ENCODE measurements at regions not wholly inside any gene's neighbourhood (a gene's known extent, or its start where the extent isn't known, plus 50 kb on each side); places are given as distances from the start of the nearest gene placed in this dataset.

DNA sequence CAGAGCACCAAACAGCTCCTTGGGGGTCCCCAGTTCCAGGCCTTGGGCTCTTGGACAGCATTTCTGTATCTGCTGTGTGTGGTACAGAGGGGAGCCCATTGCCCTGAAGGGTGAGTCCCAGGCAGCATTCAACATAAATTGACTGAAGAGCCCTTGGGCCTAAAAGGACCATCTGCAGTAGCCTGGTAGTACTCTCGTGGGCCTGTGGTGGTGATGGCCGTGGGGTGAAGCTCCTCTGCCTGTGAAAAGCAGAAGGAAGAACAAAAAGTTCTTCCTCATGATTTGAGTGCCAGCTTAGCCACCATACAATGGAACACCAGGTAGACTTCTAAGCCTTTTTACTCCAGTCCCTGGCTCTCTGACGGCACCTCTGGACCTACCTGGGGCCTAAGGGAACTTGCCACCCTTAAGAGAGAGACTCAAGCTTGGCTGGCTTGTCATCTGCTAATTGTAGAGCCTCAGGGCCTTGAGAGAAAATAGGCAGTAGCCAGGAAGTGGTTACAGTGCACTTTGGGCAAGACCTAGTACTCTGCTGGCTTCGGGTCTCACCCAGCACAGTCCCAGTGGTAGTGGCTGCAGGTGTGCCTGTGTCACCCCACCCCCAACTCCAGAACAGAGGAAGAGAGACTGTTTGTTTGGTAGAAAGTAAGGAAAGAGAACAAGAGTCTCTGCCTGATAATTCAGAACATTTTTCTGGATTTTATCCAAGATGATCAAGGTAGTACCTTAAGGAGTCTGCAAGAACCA, 84.6 kb upstream of the CERS6 start:
- DNase-seq: peak; percentile 28 to 39 (median 28)
- peaks cover 0 to 5% (median 0%) of the 10 kb centered on the region in 6 donors for H3K9me3 Mint-ChIP-seq
- peaks cover 0 to 13% (median 0%) of the 10 kb centered on the region in 3 donors for H3K36me3 Mint-ChIP-seq
- peaks cover 38 to 51% of the 10 kb centered on the region in 2 donors for H3K4me1 Mint-ChIP-seq
- peaks cover 0 to 2% (median 0%) of the 10 kb centered on the region in 3 donors for H3K27me3 Mint-ChIP-seq (ENCODE audit: low read depth in 3 of 3)
- H3K4me3 Mint-ChIP-seq: peak overlapping the region; percentile 40 to 78 (median 61)
- H3K27ac Mint-ChIP-seq: peak overlapping the region; percentile 6 to 84 (median 72)

DNA sequence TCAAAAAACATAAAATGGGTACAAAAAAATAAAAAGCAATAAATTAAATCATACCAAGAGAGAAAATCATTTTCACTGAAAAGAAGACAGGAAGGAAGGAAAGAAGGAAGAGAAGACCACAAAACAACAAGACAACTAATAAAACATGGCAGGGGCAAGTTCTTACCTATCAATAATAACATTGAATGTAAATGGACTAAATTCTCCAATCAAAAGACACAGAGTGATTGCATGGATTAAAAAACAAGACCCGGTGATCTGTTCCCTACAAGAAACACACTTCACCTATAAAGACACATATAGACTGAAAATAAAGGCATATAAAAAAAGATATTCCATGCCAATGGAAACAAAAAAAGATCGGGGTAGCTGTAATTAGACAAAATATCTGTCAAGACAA, 82.6 kb upstream of the CERS6 start:
- DNase-seq: no peak
- Mint-ChIP-seq H3K9me3 (peaks cover 0 to 3% (median 0%) of the 10 kb centered on the region in 6 donors), H3K36me3 (peaks cover 0 to 10% (median 0%) of the 10 kb centered on the region in 3 donors), H3K27me3 (ENCODE audit: low read depth in 3 of 3) (peaks cover 0 to 6% (median 0%) of the 10 kb centered on the region in 3 donors), H3K4me3 (no peak overlapping the region), H3K4me1 (peaks cover 56 to 71% of the 10 kb centered on the region in 2 donors), H3K27ac (no peak overlapping the region)

DNA sequence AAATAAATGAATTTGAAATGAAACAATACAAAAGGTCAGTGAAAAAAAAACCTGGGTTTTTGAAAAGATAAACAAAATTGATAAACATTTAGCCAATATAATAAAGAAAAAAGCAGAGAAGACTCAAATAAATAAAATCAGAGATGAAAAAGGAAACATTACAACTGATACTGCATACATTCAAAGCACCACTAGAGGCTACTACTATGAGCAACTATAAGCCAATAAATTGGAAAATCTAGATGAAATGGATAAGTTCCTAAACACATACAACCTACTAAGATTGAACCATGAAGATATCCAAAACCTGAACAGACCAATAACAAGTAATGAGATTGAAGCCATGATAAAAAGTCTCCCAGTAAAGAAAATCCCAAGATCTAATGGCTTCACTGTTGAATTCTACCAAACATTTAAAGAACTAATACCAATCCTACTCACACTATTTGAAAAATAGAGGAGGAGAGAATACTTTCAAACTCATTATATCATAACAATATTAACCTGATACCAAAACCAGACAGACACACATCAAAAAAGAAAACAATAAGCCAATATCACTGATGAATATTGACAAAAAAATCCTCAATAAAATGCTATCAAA, 80.8 kb upstream of the CERS6 start:
- Mint-ChIP-seq H3K4me1 (peaks cover 70 to 81% of the 10 kb centered on the region in 2 donors), H3K9me3 (peaks cover 3 to 6% (median 4%) of the 10 kb centered on the region in 6 donors), H3K36me3 (peaks cover 0 to 13% (median 4%) of the 10 kb centered on the region in 3 donors), H3K27ac (no peak overlapping the region), H3K27me3 (ENCODE audit: low read depth in 3 of 3) (peaks cover 5 to 10% (median 6%) of the 10 kb centered on the region in 3 donors), H3K4me3 (no peak overlapping the region)
- no peak for DNase-seq

DNA sequence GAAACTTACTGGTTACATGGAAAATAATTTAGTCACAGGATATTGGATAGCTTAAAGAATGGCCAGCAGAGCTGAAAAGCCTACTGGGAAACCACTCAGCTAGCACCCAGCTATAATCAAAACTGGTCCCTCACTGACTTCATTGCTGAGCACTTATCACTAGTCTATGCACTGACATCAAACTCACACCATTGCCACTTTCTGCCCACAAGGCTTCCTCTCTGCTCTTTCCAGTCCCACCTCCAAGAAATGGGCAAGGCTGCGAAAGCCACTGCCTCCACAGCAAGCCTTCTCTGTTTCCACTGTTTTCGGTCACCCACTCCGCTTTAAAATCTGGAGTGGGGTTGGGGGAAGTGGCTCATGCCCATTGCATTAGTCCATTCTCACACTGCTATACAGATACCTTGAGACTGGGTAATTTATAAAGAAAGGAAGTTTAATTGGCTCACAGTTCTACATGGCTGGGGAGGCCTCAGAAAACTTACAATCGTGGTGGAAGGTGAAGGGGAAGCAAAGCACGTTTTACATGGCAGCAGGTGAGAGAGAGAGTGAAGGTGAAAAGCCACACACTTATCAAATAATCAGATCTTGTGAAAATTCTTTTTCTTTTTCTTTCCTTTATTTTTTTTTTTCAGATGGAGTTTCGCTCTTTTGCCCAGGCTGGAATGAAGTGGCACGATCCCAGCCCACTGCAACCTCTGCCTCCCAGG, 77.0 kb upstream of the CERS6 start:
- Mint-ChIP-seq H3K4me1 (peaks cover 38 to 53% of the 10 kb centered on the region in 2 donors), H3K36me3 (peaks cover 3 to 6% (median 4%) of the 10 kb centered on the region in 3 donors), H3K27me3 (ENCODE audit: low read depth in 3 of 3) (peaks cover 5 to 12% (median 6%) of the 10 kb centered on the region in 3 donors), H3K4me3 (peak overlapping the region; percentile 49 to 85 (median 66)), H3K9me3 (peaks cover 0 to 5% (median 4%) of the 10 kb centered on the region in 6 donors), H3K27ac (peak overlapping the region; percentile 45 to 87 (median 66))
- DNase-seq: peak; percentile 77 to 82 (median 80)

DNA sequence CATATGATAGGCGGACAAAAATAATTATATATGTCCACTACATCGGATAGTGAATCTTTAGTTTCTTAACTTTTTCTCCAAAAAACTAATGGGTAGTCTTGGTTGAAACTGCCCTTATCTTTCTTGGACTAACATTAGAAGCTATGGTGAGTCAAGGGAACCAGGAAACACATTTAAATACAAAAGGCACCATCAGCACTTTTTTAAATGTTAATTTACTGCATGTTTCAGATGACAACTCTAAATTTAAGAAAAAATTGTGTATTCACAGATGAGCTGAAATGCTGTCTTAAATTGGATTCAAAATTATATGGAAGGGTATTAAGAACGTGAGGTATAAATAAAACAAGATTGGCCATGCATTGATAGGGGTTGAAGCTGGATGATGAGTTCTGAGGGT, 75.6 kb upstream of the CERS6 start:
- Mint-ChIP-seq H3K9me3 (peaks cover 0 to 5% (median 4%) of the 10 kb centered on the region in 6 donors), H3K27ac (no peak overlapping the region), H3K36me3 (peaks cover 4 to 7% (median 6%) of the 10 kb centered on the region in 3 donors), H3K27me3 (ENCODE audit: low read depth in 3 of 3) (peaks cover 5 to 9% (median 6%) of the 10 kb centered on the region in 3 donors), H3K4me3 (no peak overlapping the region), H3K4me1 (peaks cover 33 to 46% of the 10 kb centered on the region in 2 donors)
- no peak for DNase-seq

DNA sequence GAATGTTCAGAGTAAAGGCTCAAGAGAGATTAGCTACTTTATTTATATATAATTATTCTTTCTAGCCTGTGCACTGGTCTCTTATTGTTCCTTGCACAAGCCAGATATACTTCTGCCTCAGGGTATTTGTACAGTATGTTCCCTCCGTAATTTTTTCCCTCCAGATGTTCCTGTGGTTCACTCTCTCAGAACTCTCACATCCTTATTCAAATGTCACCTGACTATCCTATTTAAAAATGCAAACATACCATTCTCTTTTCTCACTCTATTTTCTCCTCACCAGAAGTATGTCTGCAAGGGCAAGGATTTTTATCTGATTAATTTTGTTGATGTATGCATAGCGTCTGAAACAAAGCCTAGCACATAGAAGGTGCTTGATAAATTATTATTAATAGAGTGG, 64.0 kb upstream of the CERS6 start:
- H3K9me3 Mint-ChIP-seq: peaks cover 0 to 3% (median under 1%) of the 10 kb centered on the region in 6 donors

DNA sequence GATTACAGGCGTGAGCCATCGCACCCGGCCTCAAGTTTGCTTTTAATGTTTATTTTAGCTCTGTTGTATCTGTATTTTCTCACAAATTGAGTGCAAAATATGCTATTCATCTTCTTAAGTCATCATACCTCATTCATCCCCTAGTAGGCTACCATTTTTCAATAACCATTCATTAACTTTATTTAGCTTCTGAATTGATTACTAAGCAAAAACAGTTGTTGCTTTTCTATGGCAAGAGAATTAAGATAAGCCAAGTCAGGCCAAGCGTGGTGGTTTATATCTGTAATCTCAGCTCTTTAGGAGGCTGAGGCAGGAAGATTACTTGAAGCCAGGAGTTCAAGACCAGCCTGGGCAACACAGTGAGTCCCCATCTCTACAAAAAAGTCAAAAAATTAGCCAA, 63.3 kb upstream of the CERS6 start:
- no peak overlapping the region for H3K27ac Mint-ChIP-seq
- peaks cover 0 to 5% (median 2%) of the 10 kb centered on the region in 3 donors for H3K27me3 Mint-ChIP-seq (ENCODE audit: low read depth in 3 of 3)
- no peak overlapping the region for H3K4me3 Mint-ChIP-seq
- DNase-seq: no peak
- no peaks in the 10 kb centered on the region for H3K4me1 Mint-ChIP-seq
- H3K36me3 Mint-ChIP-seq: peaks cover 0 to 3% (median 3%) of the 10 kb centered on the region in 3 donors
- H3K9me3 Mint-ChIP-seq: peaks cover 0 to 1% (median 0%) of the 10 kb centered on the region in 6 donors

More for the DNA sequence above, 64.0 kb upstream of the CERS6 start:
- H3K4me1 Mint-ChIP-seq: no peaks in the 10 kb centered on the region
- no peak for DNase-seq
- no peak overlapping the region for H3K4me3 Mint-ChIP-seq
- peaks cover 2 to 5% (median 4%) of the 10 kb centered on the region in 3 donors for H3K27me3 Mint-ChIP-seq (ENCODE audit: low read depth in 3 of 3)
- no peak overlapping the region for H3K27ac Mint-ChIP-seq
- H3K36me3 Mint-ChIP-seq: peaks cover 0 to 3% (median 3%) of the 10 kb centered on the region in 3 donors

DNA sequence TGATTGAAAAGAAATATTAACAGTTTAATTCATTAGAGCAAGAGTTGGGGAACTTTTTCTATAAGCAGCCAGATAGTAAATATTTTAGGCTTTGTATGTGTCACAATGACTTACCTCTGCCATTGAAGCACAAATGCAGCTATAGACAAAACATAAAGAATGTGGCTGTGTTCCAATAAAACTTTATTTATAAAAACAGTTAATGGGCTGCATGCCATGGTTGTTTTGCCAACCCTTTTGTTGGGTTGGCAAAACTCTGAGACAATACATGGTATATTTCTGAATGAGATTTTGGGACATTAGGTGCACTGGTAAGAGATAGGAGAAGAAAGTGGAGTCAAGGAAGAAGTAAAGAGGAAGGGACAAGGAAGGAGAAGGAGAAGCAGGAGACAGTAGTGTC, 61.8 kb upstream of the CERS6 start:
- peaks cover 0 to 1% (median 0%) of the 10 kb centered on the region in 6 donors for H3K9me3 Mint-ChIP-seq
- H3K36me3 Mint-ChIP-seq: peaks cover 0 to 3% (median 0%) of the 10 kb centered on the region in 3 donors
- no peaks in the 10 kb centered on the region for H3K4me1 Mint-ChIP-seq
- no peak overlapping the region for H3K27ac Mint-ChIP-seq
- no peak overlapping the region for H3K4me3 Mint-ChIP-seq
- peaks cover 0 to 10% (median 2%) of the 10 kb centered on the region in 3 donors for H3K27me3 Mint-ChIP-seq (ENCODE audit: low read depth in 3 of 3)
- no peak for DNase-seq

DNA sequence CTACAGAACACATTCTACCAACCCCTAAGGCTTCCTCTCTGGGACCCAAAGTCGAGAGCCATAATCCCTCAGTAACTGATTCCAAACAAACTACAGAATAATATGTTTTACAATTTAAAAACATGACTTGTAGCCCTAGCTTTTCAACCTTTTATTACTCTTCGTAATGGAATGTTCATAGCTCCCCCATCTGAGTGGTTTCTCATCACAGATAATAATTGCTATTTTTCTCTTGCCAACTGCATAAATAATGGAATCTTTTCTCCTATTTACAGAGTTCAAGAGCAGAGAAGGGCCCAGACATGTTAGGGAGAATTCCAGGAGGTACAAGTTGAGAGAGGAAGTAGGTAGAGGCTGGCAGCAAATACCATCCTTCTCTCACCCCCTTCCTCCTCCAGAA, 59.9 kb upstream of the CERS6 start:
- no peak for DNase-seq
- no peak overlapping the region for H3K4me3 Mint-ChIP-seq
- H3K9me3 Mint-ChIP-seq: peaks cover 0 to 1% (median 0%) of the 10 kb centered on the region in 6 donors
- H3K4me1 Mint-ChIP-seq: no peaks in the 10 kb centered on the region
- no peak overlapping the region for H3K27ac Mint-ChIP-seq
- peaks cover 0 to 3% (median 0%) of the 10 kb centered on the region in 3 donors for H3K36me3 Mint-ChIP-seq
- H3K27me3 Mint-ChIP-seq (ENCODE audit: low read depth in 3 of 3): peaks cover 2 to 10% (median 3%) of the 10 kb centered on the region in 3 donors

DNA sequence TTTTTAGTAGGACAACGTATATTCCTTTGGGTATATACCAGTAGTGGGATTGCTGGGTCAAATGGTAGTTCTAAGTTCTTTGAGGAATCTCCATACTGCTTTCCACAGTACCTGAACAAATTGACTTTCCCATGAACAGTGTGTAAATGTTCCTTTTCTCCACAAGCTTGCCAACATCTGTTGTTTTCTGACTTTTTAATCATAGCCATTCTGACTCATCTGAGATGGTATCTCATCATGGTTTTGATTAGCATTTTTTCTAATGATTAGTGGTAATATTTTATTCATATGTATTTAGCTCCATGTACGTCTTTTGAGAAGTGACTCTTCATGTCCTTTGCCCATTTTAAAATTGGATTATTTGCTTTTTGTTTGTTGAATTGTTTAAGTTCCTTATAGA, 58.4 kb upstream of the CERS6 start:
- Mint-ChIP-seq H3K9me3 (peaks cover 0 to 1% (median 0%) of the 10 kb centered on the region in 6 donors), H3K4me1 (peaks cover 8% of the 10 kb centered on the region in 2 donors), H3K27me3 (ENCODE audit: low read depth in 3 of 3) (peaks cover 0 to 10% (median 4%) of the 10 kb centered on the region in 3 donors), H3K36me3 (peaks cover 0 to 3% (median 0%) of the 10 kb centered on the region in 3 donors), H3K27ac (no peak overlapping the region), H3K4me3 (no peak overlapping the region)
- no peak for DNase-seq

DNA sequence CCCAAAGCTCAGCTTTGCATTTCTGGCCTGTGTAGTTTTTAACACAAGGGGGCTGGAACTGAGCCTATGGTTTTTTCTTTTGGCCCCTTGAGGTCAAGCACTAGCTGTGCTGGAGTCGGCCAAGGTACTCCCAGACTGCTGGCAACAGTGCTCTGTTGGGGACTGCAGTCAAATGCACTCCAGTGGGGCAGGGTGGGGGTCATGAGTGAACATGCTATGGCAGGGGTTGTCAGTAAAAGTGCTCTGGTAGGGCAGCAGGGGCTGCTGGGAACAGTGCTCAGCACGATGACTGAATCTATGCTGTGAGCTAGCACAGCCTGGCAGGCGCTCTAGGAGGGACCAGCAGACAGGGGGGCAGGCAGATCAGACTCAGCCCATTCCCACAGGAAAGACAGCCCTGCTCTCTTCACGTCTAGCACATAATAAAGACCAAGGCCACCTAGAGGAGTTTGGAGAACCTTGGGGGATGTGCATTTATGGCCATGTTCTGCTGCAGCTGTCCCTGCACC, 55.0 kb upstream of the CERS6 start:
- H3K27ac Mint-ChIP-seq: no peak overlapping the region
- H3K4me3 Mint-ChIP-seq: no peak overlapping the region
- H3K9me3 Mint-ChIP-seq: peaks cover 0 to 1% (median 0%) of the 10 kb centered on the region in 6 donors
- H3K36me3 Mint-ChIP-seq: no peaks in the 10 kb centered on the region
- peaks cover 2 to 6% (median 6%) of the 10 kb centered on the region in 3 donors for H3K27me3 Mint-ChIP-seq (ENCODE audit: low read depth in 3 of 3)
- DNase-seq: no peak
- H3K4me1 Mint-ChIP-seq: peaks cover 17% of the 10 kb centered on the region in 2 donors

DNA sequence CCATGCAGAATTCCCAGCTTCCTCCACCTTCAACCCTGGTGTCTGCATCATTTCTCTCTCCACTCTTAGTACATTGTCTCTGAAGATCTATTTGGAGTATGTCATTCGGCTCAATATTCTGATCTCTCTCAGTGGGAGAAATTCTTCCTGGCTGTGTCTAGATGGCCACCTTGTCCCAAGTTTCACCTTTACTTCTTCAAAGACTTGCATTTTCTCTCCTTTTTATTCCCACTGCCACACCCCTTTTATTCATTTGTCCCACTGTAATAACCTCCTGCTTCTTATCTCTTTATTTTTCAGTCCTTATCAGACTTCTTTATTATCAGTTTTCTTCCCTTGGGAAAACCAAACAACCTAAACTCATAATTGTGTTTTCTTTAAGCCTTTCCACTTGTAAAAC, 54.3 kb upstream of the CERS6 start:
- Mint-ChIP-seq H3K9me3 (peaks cover 0 to 1% (median 0%) of the 10 kb centered on the region in 6 donors), H3K27ac (no peak overlapping the region), H3K36me3 (no peaks in the 10 kb centered on the region), H3K4me1 (peaks cover 17% of the 10 kb centered on the region in 2 donors), H3K27me3 (ENCODE audit: low read depth in 3 of 3) (peaks cover 2 to 6% (median 6%) of the 10 kb centered on the region in 3 donors), H3K4me3 (no peak overlapping the region)
- DNase-seq: no peak

DNA sequence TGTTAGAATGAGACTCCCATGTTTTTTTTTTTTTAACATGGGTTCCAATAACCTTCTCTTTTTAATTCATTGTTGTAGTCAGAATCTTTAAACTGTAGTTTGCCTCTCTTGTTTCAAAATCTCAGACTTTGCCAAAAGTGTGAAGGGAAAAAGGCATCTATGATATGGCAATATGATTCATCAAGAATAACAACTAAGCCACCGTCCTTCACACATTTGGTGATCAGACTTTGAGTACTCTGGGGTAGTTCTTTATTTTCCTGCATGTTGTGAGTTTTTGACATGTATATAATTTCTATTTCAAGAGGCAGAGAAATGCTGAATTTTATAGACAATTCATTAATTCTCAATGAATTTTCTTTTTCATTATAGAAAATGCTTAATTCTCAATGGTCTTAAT, 53.5 kb upstream of the CERS6 start:
- peak in 1 of 3 donors; percentile 11 for DNase-seq
- peak overlapping the region in 1 of 5 donors; percentile 21 for H3K4me3 Mint-ChIP-seq
- H3K27me3 Mint-ChIP-seq (ENCODE audit: low read depth in 3 of 3): peaks cover 4 to 6% (median 4%) of the 10 kb centered on the region in 3 donors
- peaks cover 17% of the 10 kb centered on the region in 2 donors for H3K4me1 Mint-ChIP-seq
- H3K9me3 Mint-ChIP-seq: peaks cover 0 to 2% (median 0%) of the 10 kb centered on the region in 6 donors
- no peak overlapping the region for H3K27ac Mint-ChIP-seq
- peaks cover 0 to 2% (median 0%) of the 10 kb centered on the region in 3 donors for H3K36me3 Mint-ChIP-seq

All from immature natural killer cell (primary cell).